ENCODE measurements at regions not wholly inside any gene's neighbourhood (a gene's known extent, or its start where the extent isn't known, plus 50 kb on each side); places are given as distances from the start of the nearest gene placed in this dataset.

DNA sequence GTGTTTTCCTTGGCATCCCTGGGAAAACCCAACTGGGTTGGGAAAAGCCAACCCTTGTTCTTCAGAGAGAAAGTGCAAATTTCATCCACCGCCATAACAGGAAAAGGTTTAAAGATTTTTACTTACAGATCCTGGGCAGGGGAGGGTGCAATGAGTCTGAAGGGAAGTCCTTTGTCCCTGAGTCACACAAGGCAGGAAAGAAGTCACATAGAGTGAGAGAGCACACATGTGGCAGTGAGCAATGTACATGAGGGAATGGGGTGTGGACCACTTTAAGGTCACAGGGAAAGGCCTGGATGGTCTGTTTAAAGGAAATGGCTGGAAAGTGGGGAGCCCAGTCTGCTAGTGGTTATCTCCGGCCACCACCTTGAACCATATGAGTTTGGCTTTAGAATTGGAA is 248.9 kb downstream of the HS3ST1 start:
- TF ChIP-seq POLR2AphosphoS5 (IDR thresholded peaks at IDR 0.05) (no peak), POLR2A (IDR thresholded peaks at IDR 0.05) (no peak)
- TF ChIP-seq, protein P1, sequence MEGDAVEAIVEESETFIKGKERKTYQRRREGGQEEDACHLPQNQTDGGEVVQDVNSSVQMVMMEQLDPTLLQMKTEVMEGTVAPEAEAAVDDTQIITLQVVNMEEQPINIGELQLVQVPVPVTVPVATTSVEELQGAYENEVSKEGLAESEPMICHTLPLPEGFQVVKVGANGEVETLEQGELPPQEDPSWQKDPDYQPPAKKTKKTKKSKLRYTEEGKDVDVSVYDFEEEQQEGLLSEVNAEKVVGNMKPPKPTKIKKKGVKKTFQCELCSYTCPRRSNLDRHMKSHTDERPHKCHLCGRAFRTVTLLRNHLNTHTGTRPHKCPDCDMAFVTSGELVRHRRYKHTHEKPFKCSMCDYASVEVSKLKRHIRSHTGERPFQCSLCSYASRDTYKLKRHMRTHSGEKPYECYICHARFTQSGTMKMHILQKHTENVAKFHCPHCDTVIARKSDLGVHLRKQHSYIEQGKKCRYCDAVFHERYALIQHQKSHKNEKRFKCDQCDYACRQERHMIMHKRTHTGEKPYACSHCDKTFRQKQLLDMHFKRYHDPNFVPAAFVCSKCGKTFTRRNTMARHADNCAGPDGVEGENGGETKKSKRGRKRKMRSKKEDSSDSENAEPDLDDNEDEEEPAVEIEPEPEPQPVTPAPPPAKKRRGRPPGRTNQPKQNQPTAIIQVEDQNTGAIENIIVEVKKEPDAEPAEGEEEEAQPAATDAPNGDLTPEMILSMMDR (IDR thresholded peaks at IDR 0.05), result no peak

All from gastroesophageal sphincter (tissue), 3 donors.